ENCODE measurements at regions not wholly inside any gene's neighbourhood (a gene's known extent, or its start where the extent isn't known, plus 50 kb on each side); places are given as distances from the start of the nearest gene placed in this dataset.

GRCh38 chr13:61111529-61111928 lies 304.1 kb downstream of the PCDH20 start:
- Mint-ChIP-seq H3K27me3 (no peaks in the 10 kb centered on the region), H3K9me3 (peaks cover 6% of the 10 kb centered on the region), H3K4me3 (no peak overlapping the region), H3K4me1 (ENCODE audit: low read depth) (no peaks in the 10 kb centered on the region), H3K36me3 (ENCODE audit: low read depth) (no peaks in the 10 kb centered on the region), H3K27ac (no peak overlapping the region)
- intact Hi-C loops (cut with micrococcal nuclease), result no loop called here
- POLR2A ChIA-PET, result no interaction called here
- DNase-seq, result no peak
- ATAC-seq, result no peak
- CTCF ChIA-PET, result no interaction called here
- no peak for TF ChIP-seq CTCF (IDR thresholded peaks at IDR 0.05)

DNA sequence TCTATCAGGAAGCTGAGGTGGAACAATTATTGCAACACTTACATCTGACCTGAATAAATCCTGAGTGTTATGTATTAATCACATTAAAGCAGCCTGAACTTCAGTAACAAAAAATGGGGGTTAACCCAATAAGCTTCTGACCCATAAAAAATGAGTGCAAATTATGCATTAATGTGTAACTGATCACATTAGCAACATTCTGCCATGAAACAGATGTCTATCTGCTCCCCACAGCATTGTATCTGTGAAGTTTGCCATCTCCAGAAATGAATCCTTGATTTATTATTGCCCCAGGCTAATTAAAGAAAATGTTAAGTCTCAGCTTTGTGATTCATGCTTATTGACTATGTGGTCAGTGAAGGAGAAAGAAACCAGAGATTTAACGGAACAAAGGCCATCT lies 304.9 kb downstream of the PCDH20 start:
- no peaks in the 10 kb centered on the region for H3K27me3 Mint-ChIP-seq
- ChIA-PET POLR2A (no interaction called here), CTCF (no interaction called here)
- TF ChIP-seq CTCF (IDR thresholded peaks at IDR 0.05), result no peak
- DNase-seq (no peak), ATAC-seq (no peak)
- intact Hi-C loops (cut with micrococcal nuclease), result no loop called here
- no peaks in the 10 kb centered on the region for H3K36me3 Mint-ChIP-seq (ENCODE audit: low read depth)
- H3K27ac Mint-ChIP-seq, result no peak overlapping the region
- peaks cover 5% of the 10 kb centered on the region for H3K9me3 Mint-ChIP-seq
- no peaks in the 10 kb centered on the region for H3K4me1 Mint-ChIP-seq (ENCODE audit: low read depth)
- H3K4me3 Mint-ChIP-seq, result no peak overlapping the region

DNA sequence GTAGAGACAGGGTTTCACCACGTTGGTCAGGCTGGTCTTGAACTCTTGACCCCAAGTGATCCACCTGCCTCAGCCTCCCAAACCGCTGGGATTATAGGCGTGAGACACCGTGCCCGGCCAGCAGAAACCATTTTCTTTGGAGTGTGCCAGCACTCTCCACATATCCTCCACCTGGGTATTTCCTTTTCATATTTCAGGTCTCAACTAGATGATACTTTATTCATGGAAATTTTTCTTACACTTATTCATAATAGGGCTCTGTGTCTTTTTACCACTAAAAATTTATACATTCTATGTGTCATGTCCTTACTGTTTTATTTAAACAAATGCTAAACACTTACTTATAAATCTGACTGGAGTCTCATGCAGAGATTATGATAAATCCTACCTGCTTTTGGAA lies 305.9 kb downstream of the PCDH20 start:
- DNase-seq (no peak), ATAC-seq (no peak)
- intact Hi-C loops (cut with micrococcal nuclease), result no loop called here
- TF ChIP-seq CTCF (IDR thresholded peaks at IDR 0.05), result no peak
- Mint-ChIP-seq H3K27ac (no peak overlapping the region), H3K4me1 (ENCODE audit: low read depth) (no peaks in the 10 kb centered on the region), H3K36me3 (ENCODE audit: low read depth) (no peaks in the 10 kb centered on the region), H3K27me3 (no peaks in the 10 kb centered on the region), H3K4me3 (no peak overlapping the region), H3K9me3 (peaks cover 3% of the 10 kb centered on the region)
- CTCF ChIA-PET, result no interaction called here
- POLR2A ChIA-PET, result no interaction called here

GRCh38 chr13:61107989-61108388 lies 307.7 kb downstream of the PCDH20 start:
- no peak overlapping the region for H3K4me3 Mint-ChIP-seq
- no peaks in the 10 kb centered on the region for H3K27me3 Mint-ChIP-seq
- CTCF ChIA-PET, result no interaction called here
- DNase-seq (no peak), ATAC-seq (no peak)
- TF ChIP-seq CTCF (IDR thresholded peaks at IDR 0.05), result no peak
- POLR2A ChIA-PET, result no interaction called here
- no peaks in the 10 kb centered on the region for H3K36me3 Mint-ChIP-seq (ENCODE audit: low read depth)
- no peak overlapping the region for H3K27ac Mint-ChIP-seq
- H3K4me1 Mint-ChIP-seq (ENCODE audit: low read depth), result no peaks in the 10 kb centered on the region
- intact Hi-C loops (cut with micrococcal nuclease), result no loop called here
- no peaks in the 10 kb centered on the region for H3K9me3 Mint-ChIP-seq

GRCh38 chr13:61095885-61096284 lies 319.8 kb downstream of the PCDH20 start:
- H3K27ac Mint-ChIP-seq, result no peak overlapping the region
- ChIA-PET POLR2A (no interaction called here), CTCF (no interaction called here)
- H3K9me3 Mint-ChIP-seq, result no peaks in the 10 kb centered on the region
- H3K4me3 Mint-ChIP-seq, result no peak overlapping the region
- H3K27me3 Mint-ChIP-seq, result no peaks in the 10 kb centered on the region
- H3K36me3 Mint-ChIP-seq (ENCODE audit: low read depth), result no peaks in the 10 kb centered on the region
- no peak for TF ChIP-seq CTCF (IDR thresholded peaks at IDR 0.05)
- no peak for DNase-seq
- no peaks in the 10 kb centered on the region for H3K4me1 Mint-ChIP-seq (ENCODE audit: low read depth)
- no peak for ATAC-seq
- intact Hi-C loops (cut with micrococcal nuclease), result no loop called here
